GM23248 (cell line): ENCODE measurements at regions not wholly inside any gene's neighbourhood (a gene's known extent, or its start where the extent isn't known, plus 50 kb on each side); places are given as distances from the start of the nearest gene placed in this dataset.

Experiments used
- DNase-seq: peaks from one replicate; pipeline ENCODE4 v3.0.0-alpha.2; 2015
- H2AFZ ChIP-seq: fragments of 200-600 bp; sonication (generic); 2 replicates; pipeline ENCODE4 v1.6.1; 2016; ENCODE audit warnings: antibody characterized with exemption
- H3F3A ChIP-seq: fragments of 200-600 bp; sonication (generic); 2 replicates; pipeline ENCODE4 v1.6.1; 2016; ENCODE audit warnings: mild to moderate bottlenecking, antibody characterized with exemption, mixed run types; ENCODE audit not compliant: insufficient read depth
- H3K27ac ChIP-seq: fragments of 200-600 bp; sonication (generic); 2 replicates; pipeline ENCODE4 v1.5.1; 2016; ENCODE audit warnings: mild to moderate bottlenecking
- H3K27me3 ChIP-seq: fragments of 200-600 bp; sonication (generic); replicated peaks from 2 replicates; pipeline ENCODE4 v1.6.1; 2016; ENCODE audit warnings: mild to moderate bottlenecking; ENCODE audit not compliant: insufficient read depth
- H3K36me3 ChIP-seq: fragments of 200-600 bp; sonication (generic); 2 replicates; pipeline ENCODE4 v1.6.1; 2016; ENCODE audit warnings: low read depth, mild to moderate bottlenecking
- H3K4me1 ChIP-seq: fragments of 200-600 bp; sonication (generic); 2 replicates; pipeline ENCODE4 v1.6.1; 2016; ENCODE audit warnings: mild to moderate bottlenecking; ENCODE audit not compliant: insufficient read depth
- H3K4me2 ChIP-seq: fragments of 200-600 bp; sonication (generic); one replicate; pipeline ENCODE4 v1.6.1; 2016; ENCODE audit warnings: mild to moderate bottlenecking; ENCODE audit not compliant: unreplicated experiment
- H3K4me3 ChIP-seq: fragments of 200-600 bp; sonication (generic); 2 replicates; pipeline ENCODE4 v1.5.1; 2016; ENCODE audit warnings: mild to moderate bottlenecking
- H3K79me2 ChIP-seq: fragments of 200-600 bp; sonication (generic); 2 replicates; pipeline ENCODE4 v1.6.1; 2016; ENCODE audit warnings: mild to moderate bottlenecking; ENCODE audit not compliant: insufficient read depth
- H3K9ac ChIP-seq: fragments of 200-600 bp; sonication (generic); 2 replicates; pipeline ENCODE4 v1.6.1; 2016; ENCODE audit warnings: mild to moderate bottlenecking
- H3K9me2 ChIP-seq: fragments of 200-600 bp; sonication (generic); 2 replicates; pipeline ENCODE4 v1.6.1; 2016; ENCODE audit warnings: mixed run types, mild to moderate bottlenecking, moderate library complexity; ENCODE audit not compliant: insufficient read depth
- H3K9me3 ChIP-seq: fragments of 200-600 bp; sonication (generic); one replicate; pipeline ENCODE4 v1.6.1; 2017; ENCODE audit warnings: low read depth
- H4K20me1 ChIP-seq: fragments of 200-600 bp; sonication (generic); 2 replicates; pipeline ENCODE4 v1.6.0; 2016; ENCODE audit not compliant: insufficient read depth
- EZH2 ChIP-seq: fragments of 200-600 bp; sonication (generic); IDR thresholded peaks from 2 replicates; pipeline ENCODE4 v1.6.1; 2018; ENCODE audit warnings: antibody characterized with exemption, mild to moderate bottlenecking; ENCODE audit not compliant: insufficient read depth, poor library complexity, severe bottlenecking
- EZH2phosphoT487 ChIP-seq: fragments of 200-600 bp; sonication (generic); IDR thresholded peaks from 2 replicates; pipeline ENCODE4 v1.6.1; 2018; ENCODE audit warnings: antibody characterized with exemption, moderate library complexity, mild to moderate bottlenecking, low read depth; ENCODE audit not compliant: insufficient read depth
- WGBS, 2 experiments: methylation state at CpG; one replicate each; pipeline ENCODE4 v1.1.6; 2015 to 2017; ENCODE audit warnings: low lambda C conversion rate in 2 of 2, low coverage in 1 of 2; ENCODE audit errors: missing lambda C conversion rate in 2 of 2; 5-methylcytosine and 5-hydroxymethylcytosine counted together
- in situ Hi-C: fragments of 300-500 bp; cut with MboI; formaldehyde crosslinking; loops from 2 replicates; pipeline ENCODE4 v1.15.0; 2020

DNA sequence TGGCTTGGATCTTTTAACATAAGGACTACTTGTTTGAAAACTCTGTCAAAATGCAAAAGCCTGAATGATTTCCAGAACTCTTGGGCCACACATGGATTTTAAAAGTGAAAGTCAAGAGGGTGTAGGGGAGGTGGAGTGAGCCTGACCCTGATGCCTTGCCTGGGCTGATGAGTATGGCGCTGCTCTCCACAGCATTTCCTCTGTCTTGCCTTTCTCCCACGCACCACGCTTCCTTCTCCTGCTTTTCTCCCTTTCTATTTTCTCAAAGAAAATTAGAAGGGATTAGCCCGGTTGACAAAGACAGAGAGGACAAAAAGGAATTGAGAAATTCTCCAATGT is 207.0 kb upstream of the CCDC68 start:
- no peak overlapping the region for H3K4me3 ChIP-seq
- no peak overlapping the region for H3K27ac ChIP-seq
- no peak for TF ChIP-seq EZH2phosphoT487
- no peak for TF ChIP-seq EZH2
- no peak overlapping the region for H3K9ac ChIP-seq
- no peaks in the 10 kb centered on the region for H3F3A ChIP-seq
- no peaks in the 10 kb centered on the region for H3K9me2 ChIP-seq
- in situ Hi-C loops: no loop called here
- H2AFZ ChIP-seq: no peak overlapping the region
- H4K20me1 ChIP-seq: no peaks in the 10 kb centered on the region
- H3K4me2 ChIP-seq: no peak overlapping the region
- H3K9me3 ChIP-seq: no peaks in the 10 kb centered on the region
- H3K36me3 ChIP-seq: no peaks in the 10 kb centered on the region
- DNase-seq: no peak
- H3K4me1 ChIP-seq: no peaks in the 10 kb centered on the region
- H3K79me2 ChIP-seq: no peaks in the 10 kb centered on the region
- H3K27me3 ChIP-seq: peaks cover 24% of the 10 kb centered on the region
- 76 to 78% methylated on average over 4 of the region's 4 CpGs for WGBS, 2 experiments

DNA sequence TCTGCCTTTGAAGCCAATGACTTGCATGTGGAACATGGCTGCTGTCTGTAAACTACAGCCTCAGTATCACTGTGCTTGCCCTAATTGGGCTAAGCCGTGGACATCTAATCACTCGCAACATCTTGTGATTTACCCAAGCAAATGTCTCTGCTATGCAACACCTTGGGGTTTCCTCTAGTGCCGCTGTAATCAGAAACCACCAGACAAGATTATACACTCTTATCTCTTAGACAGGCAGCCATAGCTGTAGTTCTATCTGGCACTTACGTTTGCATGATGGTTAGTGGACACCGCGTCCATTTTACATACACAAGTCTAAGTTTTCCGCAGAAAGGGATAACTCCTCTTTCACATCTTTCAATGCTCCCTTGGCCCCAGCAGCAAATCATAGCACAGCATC is 204.3 kb upstream of the CCDC68 start:
- Histone ChIP-seq H3K79me2 (no peaks in the 10 kb centered on the region), H4K20me1 (no peaks in the 10 kb centered on the region), H3K4me3 (no peak overlapping the region), H2AFZ (no peak overlapping the region), H3K9me3 (no peaks in the 10 kb centered on the region), H3K9me2 (no peaks in the 10 kb centered on the region), H3K4me2 (no peak overlapping the region), H3K36me3 (no peaks in the 10 kb centered on the region), H3K27me3 (peaks cover 24% of the 10 kb centered on the region), H3F3A (no peaks in the 10 kb centered on the region), H3K27ac (no peak overlapping the region), H3K9ac (no peak overlapping the region), H3K4me1 (no peaks in the 10 kb centered on the region)
- DNase-seq: no peak
- in situ Hi-C loops: no loop called here
- TF ChIP-seq EZH2phosphoT487 (no peak), EZH2 (no peak)
- 86 to 90% methylated on average over 7 of the region's 7 CpGs for WGBS, 2 experiments

- Histone ChIP-seq H3K36me3 (no peaks in the 10 kb centered on the region), H3K27me3 (peaks cover 24% of the 10 kb centered on the region), H3K9me3 (no peaks in the 10 kb centered on the region), H3K4me3 (no peak overlapping the region), H3K4me2 (no peak overlapping the region), H3K79me2 (no peaks in the 10 kb centered on the region), H3K9me2 (no peaks in the 10 kb centered on the region), H3K27ac (no peak overlapping the region), H3K9ac (no peak overlapping the region), H4K20me1 (no peaks in the 10 kb centered on the region), H3K4me1 (no peaks in the 10 kb centered on the region), H3F3A (no peaks in the 10 kb centered on the region), H2AFZ (no peak overlapping the region)
- TF ChIP-seq EZH2phosphoT487 (no peak), EZH2 (no peak)
- WGBS, 2 experiments: 1 to 2% methylated on average over 4 of the region's 4 CpGs
- DNase-seq: no peak
- in situ Hi-C loops: no loop called here
These were observed 202.7 kb upstream of the CCDC68 start for GRCh38 chr18:55161916-55162315.

GRCh38 chr18:55159027-55159426 is 199.8 kb upstream of the CCDC68 start:
- TF ChIP-seq EZH2phosphoT487 (no peak), EZH2 (no peak)
- in situ Hi-C loops: no loop called here
- Histone ChIP-seq H3K27me3 (peaks cover 11% of the 10 kb centered on the region), H3K4me3 (no peak overlapping the region), H3F3A (no peaks in the 10 kb centered on the region), H3K27ac (no peak overlapping the region), H3K9me3 (no peaks in the 10 kb centered on the region), H3K9me2 (no peaks in the 10 kb centered on the region), H4K20me1 (no peaks in the 10 kb centered on the region), H3K36me3 (no peaks in the 10 kb centered on the region), H3K4me2 (no peak overlapping the region), H3K9ac (no peak overlapping the region), H3K79me2 (no peaks in the 10 kb centered on the region), H3K4me1 (no peaks in the 10 kb centered on the region), H2AFZ (no peak overlapping the region)
- no peak for DNase-seq
- 54% methylated on average over 4 of the region's 4 CpGs for WGBS, 2 experiments

DNA sequence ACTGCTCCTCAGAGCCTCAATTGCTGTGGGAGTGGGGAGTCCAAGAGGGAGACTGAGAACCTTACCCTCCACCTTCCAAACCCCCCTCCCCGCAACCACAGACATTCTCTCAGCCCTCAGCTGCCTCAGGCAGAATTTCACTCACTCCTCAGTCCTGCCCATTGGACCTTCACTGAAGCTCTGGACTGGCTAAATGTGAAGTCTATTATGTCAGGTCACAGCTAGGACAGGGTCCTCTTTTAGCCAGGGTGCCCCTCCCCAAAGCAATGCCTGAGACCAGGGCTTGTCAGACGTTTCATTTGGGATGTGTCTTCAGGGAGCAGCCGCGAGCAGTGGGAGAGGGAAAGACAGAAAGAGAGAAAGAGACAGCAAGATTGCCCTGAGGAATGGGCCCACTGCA is 199.3 kb upstream of the CCDC68 start:
- 80 to 86% methylated on average over 4 of the region's 4 CpGs for WGBS, 2 experiments
- H3F3A ChIP-seq: no peaks in the 10 kb centered on the region
- in situ Hi-C loops: no loop called here

More for the DNA sequence above, 199.3 kb upstream of the CCDC68 start:
- Histone ChIP-seq H3K79me2 (no peaks in the 10 kb centered on the region), H3K9me2 (no peaks in the 10 kb centered on the region), H3K4me3 (no peak overlapping the region), H3K9ac (no peak overlapping the region), H3K9me3 (no peaks in the 10 kb centered on the region), H3K27ac (no peak overlapping the region), H3K36me3 (no peaks in the 10 kb centered on the region), H2AFZ (no peak overlapping the region), H3K27me3 (peaks cover 9% of the 10 kb centered on the region; the same call in 1 of the 2 replicates), H4K20me1 (no peaks in the 10 kb centered on the region), H3K4me1 (no peaks in the 10 kb centered on the region), H3K4me2 (no peak overlapping the region)
- no peak for TF ChIP-seq EZH2phosphoT487
- TF ChIP-seq EZH2: no peak
- DNase-seq: no peak
